HL-60 (cell line): ENCODE measurements at regions not wholly inside any gene's neighbourhood (a gene's known extent, or its start where the extent isn't known, plus 50 kb on each side); places are given as distances from the start of the nearest gene placed in this dataset.

ENCODE experiments used
- GABPA ChIP-seq: IDR thresholded peaks from 2 replicates; pipeline ENCODE4 v1.6.1; 2012; ENCODE audit warnings: low read depth
- POLR2AphosphoS5 ChIP-seq: IDR thresholded peaks from 2 replicates; pipeline ENCODE4 v1.6.1; 2012; ENCODE audit warnings: low read depth
- TF ChIP-seq, protein P1 (sequence below): IDR thresholded peaks from one replicate; pipeline ENCODE4 v1.5.1; 2011; ENCODE audit warnings: low read length, control low read depth, inconsistent platforms; ENCODE audit not compliant: insufficient read depth
- TF ChIP-seq, protein P2 (sequence below): IDR thresholded peaks from 2 replicates; pipeline ENCODE4 v1.6.1; 2012; ENCODE audit warnings: low read depth; ENCODE audit not compliant: insufficient replicate concordance

- TF ChIP-seq, protein P1, sequence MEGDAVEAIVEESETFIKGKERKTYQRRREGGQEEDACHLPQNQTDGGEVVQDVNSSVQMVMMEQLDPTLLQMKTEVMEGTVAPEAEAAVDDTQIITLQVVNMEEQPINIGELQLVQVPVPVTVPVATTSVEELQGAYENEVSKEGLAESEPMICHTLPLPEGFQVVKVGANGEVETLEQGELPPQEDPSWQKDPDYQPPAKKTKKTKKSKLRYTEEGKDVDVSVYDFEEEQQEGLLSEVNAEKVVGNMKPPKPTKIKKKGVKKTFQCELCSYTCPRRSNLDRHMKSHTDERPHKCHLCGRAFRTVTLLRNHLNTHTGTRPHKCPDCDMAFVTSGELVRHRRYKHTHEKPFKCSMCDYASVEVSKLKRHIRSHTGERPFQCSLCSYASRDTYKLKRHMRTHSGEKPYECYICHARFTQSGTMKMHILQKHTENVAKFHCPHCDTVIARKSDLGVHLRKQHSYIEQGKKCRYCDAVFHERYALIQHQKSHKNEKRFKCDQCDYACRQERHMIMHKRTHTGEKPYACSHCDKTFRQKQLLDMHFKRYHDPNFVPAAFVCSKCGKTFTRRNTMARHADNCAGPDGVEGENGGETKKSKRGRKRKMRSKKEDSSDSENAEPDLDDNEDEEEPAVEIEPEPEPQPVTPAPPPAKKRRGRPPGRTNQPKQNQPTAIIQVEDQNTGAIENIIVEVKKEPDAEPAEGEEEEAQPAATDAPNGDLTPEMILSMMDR = no peak
- TF ChIP-seq, protein P2, sequence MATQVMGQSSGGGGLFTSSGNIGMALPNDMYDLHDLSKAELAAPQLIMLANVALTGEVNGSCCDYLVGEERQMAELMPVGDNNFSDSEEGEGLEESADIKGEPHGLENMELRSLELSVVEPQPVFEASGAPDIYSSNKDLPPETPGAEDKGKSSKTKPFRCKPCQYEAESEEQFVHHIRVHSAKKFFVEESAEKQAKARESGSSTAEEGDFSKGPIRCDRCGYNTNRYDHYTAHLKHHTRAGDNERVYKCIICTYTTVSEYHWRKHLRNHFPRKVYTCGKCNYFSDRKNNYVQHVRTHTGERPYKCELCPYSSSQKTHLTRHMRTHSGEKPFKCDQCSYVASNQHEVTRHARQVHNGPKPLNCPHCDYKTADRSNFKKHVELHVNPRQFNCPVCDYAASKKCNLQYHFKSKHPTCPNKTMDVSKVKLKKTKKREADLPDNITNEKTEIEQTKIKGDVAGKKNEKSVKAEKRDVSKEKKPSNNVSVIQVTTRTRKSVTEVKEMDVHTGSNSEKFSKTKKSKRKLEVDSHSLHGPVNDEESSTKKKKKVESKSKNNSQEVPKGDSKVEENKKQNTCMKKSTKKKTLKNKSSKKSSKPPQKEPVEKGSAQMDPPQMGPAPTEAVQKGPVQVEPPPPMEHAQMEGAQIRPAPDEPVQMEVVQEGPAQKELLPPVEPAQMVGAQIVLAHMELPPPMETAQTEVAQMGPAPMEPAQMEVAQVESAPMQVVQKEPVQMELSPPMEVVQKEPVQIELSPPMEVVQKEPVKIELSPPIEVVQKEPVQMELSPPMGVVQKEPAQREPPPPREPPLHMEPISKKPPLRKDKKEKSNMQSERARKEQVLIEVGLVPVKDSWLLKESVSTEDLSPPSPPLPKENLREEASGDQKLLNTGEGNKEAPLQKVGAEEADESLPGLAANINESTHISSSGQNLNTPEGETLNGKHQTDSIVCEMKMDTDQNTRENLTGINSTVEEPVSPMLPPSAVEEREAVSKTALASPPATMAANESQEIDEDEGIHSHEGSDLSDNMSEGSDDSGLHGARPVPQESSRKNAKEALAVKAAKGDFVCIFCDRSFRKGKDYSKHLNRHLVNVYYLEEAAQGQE = no peak
- TF ChIP-seq POLR2AphosphoS5 (no peak), GABPA (no peak)
These were observed 142.5 kb downstream of the LACC1 start for GRCh38 chr13:44022196-44022595.
